Lung (tissue), 1 donor: ENCODE measurements at regions not wholly inside any gene's neighbourhood (a gene's known extent, or its start where the extent isn't known, plus 50 kb on each side); places are given as distances from the start of the nearest gene placed in this dataset. TPM values are rescaled to one million over a fixed set of nuclear protein-coding genes. Genes with fewer than 3 reads are reported as not detected.

Experiments used
- small RNA-seq: library from RNA; depleted of rRNA; stranded (forward); fragments of <200 nt; gene quantifications from one replicate; pipeline ENCODE3, GENCODE V24; 2014; ENCODE audit warnings: low replicate concordance

Small RNAs in the stretch of these regions (small RNA-seq; reads per million reads assigned to genes)
- not detected for gene RN7SL221P
